ENCODE measurements at regions not wholly inside any gene's neighbourhood (a gene's known extent, or its start where the extent isn't known, plus 50 kb on each side); places are given as distances from the start of the nearest gene placed in this dataset.

DNA sequence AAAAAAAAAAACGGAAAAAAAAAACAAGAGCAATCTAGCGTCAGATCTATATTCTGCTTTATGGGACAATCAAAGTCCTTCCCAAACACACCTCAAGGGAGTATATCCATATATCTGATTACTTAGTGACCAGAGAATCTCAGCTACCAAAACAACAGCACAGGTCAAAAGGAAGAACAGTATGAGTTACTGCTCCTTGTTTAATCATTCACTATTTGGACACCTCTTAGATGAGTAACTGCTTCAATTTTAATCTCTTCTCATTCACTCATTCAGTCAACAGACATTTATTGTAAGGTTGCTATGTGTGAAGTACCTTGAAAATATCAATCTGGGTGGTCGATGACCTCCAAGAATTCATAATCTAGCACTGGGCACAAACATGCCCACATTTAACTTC, 193.2 kb downstream of the IRS2 start:
- WGBS (ENCODE audit: insufficient coverage) = no CpG with 5 or more reads among the region's 3 CpGs
- no peaks in the 10 kb centered on the region for H3K27me3 ChIP-seq (ENCODE audit: control insufficient read depth, insufficient read depth, low read length)
- DNase-seq (ENCODE audit: low read depth in 4 of 6, low spot score in 6 of 6) = no peak

DNA sequence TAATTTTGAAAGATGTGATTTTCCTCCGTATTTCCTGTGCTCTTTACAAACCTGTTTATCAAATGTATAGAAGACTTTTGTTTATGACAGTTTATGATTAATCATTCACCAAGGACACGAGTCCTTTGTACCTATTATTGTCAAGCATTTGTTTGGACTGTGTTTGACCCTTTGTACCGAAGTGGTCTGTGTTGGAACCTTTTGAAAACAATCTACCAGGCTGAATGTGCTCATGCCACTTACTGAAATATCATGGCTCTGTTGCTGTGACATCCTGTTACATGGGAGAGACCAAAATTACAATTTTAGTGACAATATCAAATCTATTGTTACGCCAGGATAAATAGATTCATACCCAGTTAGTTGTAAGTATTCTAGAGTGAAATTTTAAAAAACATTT, 193.6 kb downstream of the IRS2 start:
- H3K36me3 ChIP-seq (ENCODE audit: control insufficient read depth, insufficient read depth, low read length) = no peaks in the 10 kb centered on the region
- no peak overlapping the region for H3K4me3 ChIP-seq (ENCODE audit: low read depth, low read length)
- no peak overlapping the region for H3K27ac ChIP-seq (ENCODE audit: low read depth, low read length)
- H3K27me3 ChIP-seq (ENCODE audit: control insufficient read depth, insufficient read depth, low read length) = no peaks in the 10 kb centered on the region
- H3K4me1 ChIP-seq (ENCODE audit: control insufficient read depth, insufficient read depth, low read length) = no peaks in the 10 kb centered on the region
- no CpG with 5 or more reads among the region's 4 CpGs for WGBS (ENCODE audit: insufficient coverage)
- H3K9me3 ChIP-seq (ENCODE audit: control insufficient read depth, insufficient read depth, low read length) = no peaks in the 10 kb centered on the region
- DNase-seq (ENCODE audit: low read depth in 4 of 6, low spot score in 6 of 6) = no peak

More for the DNA sequence above, 193.2 kb downstream of the IRS2 start:
- Histone ChIP-seq H3K9me3 (ENCODE audit: control insufficient read depth, insufficient read depth, low read length) (no peaks in the 10 kb centered on the region), H3K4me1 (ENCODE audit: control insufficient read depth, insufficient read depth, low read length) (no peaks in the 10 kb centered on the region), H3K36me3 (ENCODE audit: control insufficient read depth, insufficient read depth, low read length) (no peaks in the 10 kb centered on the region), H3K4me3 (ENCODE audit: low read depth, low read length) (no peak overlapping the region), H3K27ac (ENCODE audit: low read depth, low read length) (no peak overlapping the region)

DNA sequence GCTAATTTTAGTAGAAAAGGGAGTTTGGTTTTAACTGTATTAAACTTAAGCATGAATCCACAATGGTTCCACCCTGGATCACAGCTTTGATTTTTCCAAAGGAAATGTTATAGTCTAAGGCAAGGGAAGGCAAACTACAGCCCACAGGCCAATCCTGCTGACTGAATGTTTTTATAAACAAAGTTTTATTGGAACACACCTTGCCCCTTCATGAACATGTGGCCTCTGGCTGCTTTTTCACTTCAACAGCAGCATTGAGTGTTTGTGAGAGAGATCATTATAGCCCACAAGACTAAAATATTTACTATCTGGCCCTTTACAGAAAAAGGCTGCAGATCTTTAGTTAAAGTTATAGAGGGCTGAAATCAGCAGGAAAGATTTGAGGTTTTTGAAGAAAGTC, 198.7 kb downstream of the IRS2 start:
- no peaks in the 10 kb centered on the region for H3K4me1 ChIP-seq (ENCODE audit: control insufficient read depth, insufficient read depth, low read length)
- H3K27ac ChIP-seq (ENCODE audit: low read depth, low read length) = no peak overlapping the region

DNA sequence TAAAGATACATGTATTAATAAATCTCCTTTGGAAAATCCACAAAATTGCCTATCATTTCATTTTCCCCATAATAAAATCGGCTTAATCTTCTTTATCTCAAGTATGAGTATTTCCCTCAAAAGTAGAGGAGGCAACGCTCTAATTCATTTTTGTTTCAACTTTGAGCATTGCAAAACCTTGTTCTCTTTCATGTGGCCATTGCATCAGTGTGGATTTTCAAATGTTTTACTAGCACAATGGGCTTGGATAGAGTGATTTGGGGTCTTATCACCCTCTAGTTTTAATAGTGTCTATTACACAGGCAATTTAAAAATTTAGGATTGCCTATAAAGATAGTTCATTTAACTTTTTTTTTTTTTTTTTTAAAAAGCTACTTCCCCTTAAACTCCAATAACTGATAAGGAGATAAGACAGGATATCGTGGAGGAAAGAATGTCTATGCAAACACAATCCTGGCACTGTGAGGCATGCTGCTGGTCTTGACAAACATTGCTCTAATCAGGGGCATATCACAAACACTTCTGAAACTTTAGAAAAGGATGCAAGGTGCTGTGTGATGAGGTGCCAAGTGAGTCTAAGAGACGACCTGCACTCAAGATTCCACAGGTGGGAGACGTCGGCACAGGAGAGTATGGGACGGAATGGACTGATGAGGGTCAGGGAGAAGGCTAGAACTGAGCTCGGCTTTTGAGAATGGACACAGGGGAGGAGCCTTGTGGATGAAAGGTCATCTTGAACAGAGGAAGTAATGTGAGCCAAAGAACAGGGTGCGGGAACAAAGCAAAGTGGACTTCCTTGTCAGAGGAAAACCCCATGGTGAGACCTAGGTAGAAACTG, 199.7 kb downstream of the IRS2 start:
- WGBS (ENCODE audit: insufficient coverage) = 85% methylated on average over 6 of the region's 9 CpGs
- Histone ChIP-seq H3K27me3 (ENCODE audit: control insufficient read depth, insufficient read depth, low read length) (no peaks in the 10 kb centered on the region), H3K36me3 (ENCODE audit: control insufficient read depth, insufficient read depth, low read length) (no peaks in the 10 kb centered on the region), H3K27ac (ENCODE audit: low read depth, low read length) (no peak overlapping the region), H3K4me1 (ENCODE audit: control insufficient read depth, insufficient read depth, low read length) (no peaks in the 10 kb centered on the region), H3K4me3 (ENCODE audit: low read depth, low read length) (no peak overlapping the region), H3K9me3 (ENCODE audit: control insufficient read depth, insufficient read depth, low read length) (no peaks in the 10 kb centered on the region)
- no peak for DNase-seq (ENCODE audit: low read depth in 4 of 6, low spot score in 6 of 6)

More for the DNA sequence above, 198.7 kb downstream of the IRS2 start:
- no peaks in the 10 kb centered on the region for H3K27me3 ChIP-seq (ENCODE audit: control insufficient read depth, insufficient read depth, low read length)
- H3K9me3 ChIP-seq (ENCODE audit: control insufficient read depth, insufficient read depth, low read length) = no peaks in the 10 kb centered on the region
- H3K36me3 ChIP-seq (ENCODE audit: control insufficient read depth, insufficient read depth, low read length) = no peaks in the 10 kb centered on the region
- H3K4me3 ChIP-seq (ENCODE audit: low read depth, low read length) = no peak overlapping the region
- no peak for DNase-seq (ENCODE audit: low read depth in 4 of 6, low spot score in 6 of 6)

DNA sequence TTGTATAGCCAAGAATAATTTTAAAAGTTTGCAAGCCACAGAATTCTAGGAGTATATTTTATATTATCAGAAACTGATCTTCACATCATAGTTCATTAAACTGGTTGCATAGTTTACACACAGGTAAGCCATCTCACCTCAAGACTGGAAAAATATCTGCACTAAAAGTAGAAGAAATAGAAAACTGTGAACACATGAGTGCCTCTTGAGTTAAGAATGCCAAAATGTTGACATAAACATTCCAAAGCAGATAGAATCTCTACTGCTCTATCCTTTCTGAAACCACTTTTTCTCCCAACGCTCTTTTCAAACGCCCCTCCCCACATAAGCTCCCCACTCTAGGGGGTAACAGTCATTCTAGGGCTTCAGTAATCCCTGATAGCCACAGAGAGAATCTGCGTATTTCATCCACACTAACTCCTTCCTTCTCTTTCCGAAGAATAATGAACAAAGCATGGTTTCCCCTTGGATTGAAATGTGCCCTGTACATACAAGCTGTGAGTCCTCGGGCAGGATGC, 201.5 kb downstream of the IRS2 start:
- Histone ChIP-seq H3K4me1 (ENCODE audit: control insufficient read depth, insufficient read depth, low read length) (no peaks in the 10 kb centered on the region), H3K4me3 (ENCODE audit: low read depth, low read length) (no peak overlapping the region), H3K9me3 (ENCODE audit: control insufficient read depth, insufficient read depth, low read length) (no peaks in the 10 kb centered on the region), H3K36me3 (ENCODE audit: control insufficient read depth, insufficient read depth, low read length) (no peaks in the 10 kb centered on the region), H3K27ac (ENCODE audit: low read depth, low read length) (no peak overlapping the region), H3K27me3 (ENCODE audit: control insufficient read depth, insufficient read depth, low read length) (no peaks in the 10 kb centered on the region)
- DNase-seq (ENCODE audit: low read depth in 4 of 6, low spot score in 6 of 6) = no peak
- 70% methylated on average over 4 of the region's 5 CpGs for WGBS (ENCODE audit: insufficient coverage)

DNA sequence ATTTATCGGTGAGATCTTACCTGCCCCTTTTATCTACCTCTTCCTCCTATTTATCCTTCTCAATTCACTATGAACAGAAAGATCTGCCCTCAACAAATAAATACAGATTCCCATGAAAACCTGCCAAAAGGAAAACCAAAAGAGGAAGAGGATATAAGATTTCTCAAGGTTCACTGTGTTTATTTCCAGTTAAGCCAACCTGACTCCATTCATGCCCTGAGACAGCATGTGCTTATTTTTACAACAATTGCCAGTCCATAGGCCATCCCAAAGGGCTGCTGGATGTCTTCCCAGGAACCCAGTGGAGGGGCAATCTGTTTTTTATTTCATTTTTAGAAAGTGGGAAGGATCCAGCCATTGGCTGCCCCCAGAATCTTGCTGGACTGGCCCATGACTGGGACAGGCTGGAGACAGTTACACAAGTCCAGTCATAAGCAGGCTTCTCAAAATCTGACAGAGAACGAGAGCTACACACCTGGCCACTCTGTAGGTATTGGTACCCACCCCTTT, 209.1 kb downstream of the IRS2 start:
- Histone ChIP-seq H3K27me3 (ENCODE audit: control insufficient read depth, insufficient read depth, low read length) (no peaks in the 10 kb centered on the region), H3K9me3 (ENCODE audit: control insufficient read depth, insufficient read depth, low read length) (no peaks in the 10 kb centered on the region), H3K4me1 (ENCODE audit: control insufficient read depth, insufficient read depth, low read length) (no peaks in the 10 kb centered on the region), H3K4me3 (ENCODE audit: low read depth, low read length) (no peak overlapping the region), H3K36me3 (ENCODE audit: control insufficient read depth, insufficient read depth, low read length) (no peaks in the 10 kb centered on the region), H3K27ac (ENCODE audit: low read depth, low read length) (no peak overlapping the region)
- DNase-seq (ENCODE audit: low read depth in 4 of 6, low spot score in 6 of 6) = no peak
- 100% methylated on average over 1 of the region's 2 CpGs for WGBS (ENCODE audit: insufficient coverage)

DNA sequence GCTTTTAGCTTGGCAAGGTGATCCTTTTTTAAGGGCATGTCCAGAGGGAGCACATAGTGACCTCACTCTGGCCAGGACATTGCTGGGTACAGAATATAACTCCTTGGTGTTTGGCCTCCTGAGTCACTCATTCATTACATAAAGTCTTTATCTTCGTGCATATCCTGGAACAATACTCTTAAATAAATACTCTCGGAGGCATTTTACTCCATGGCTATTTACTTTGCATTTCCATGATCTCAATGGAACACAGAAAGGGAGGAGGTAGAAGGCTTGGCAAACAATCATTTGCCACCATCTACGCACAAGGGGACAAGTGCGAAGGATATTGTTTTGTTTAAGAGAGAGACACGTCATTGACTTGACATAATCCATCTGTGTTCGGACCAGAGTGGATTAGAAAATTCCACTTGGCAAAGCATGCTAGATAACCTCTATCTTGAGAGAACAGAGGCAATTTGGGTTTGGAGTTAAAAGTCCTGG, 210.0 kb downstream of the IRS2 start:
- no peaks in the 10 kb centered on the region for H3K27me3 ChIP-seq (ENCODE audit: control insufficient read depth, insufficient read depth, low read length)
- H3K36me3 ChIP-seq (ENCODE audit: control insufficient read depth, insufficient read depth, low read length) = no peaks in the 10 kb centered on the region
- H3K9me3 ChIP-seq (ENCODE audit: control insufficient read depth, insufficient read depth, low read length) = no peaks in the 10 kb centered on the region
- 100% methylated on average over 1 of the region's 6 CpGs for WGBS (ENCODE audit: insufficient coverage)
- H3K4me1 ChIP-seq (ENCODE audit: control insufficient read depth, insufficient read depth, low read length) = no peaks in the 10 kb centered on the region
- DNase-seq (ENCODE audit: low read depth in 4 of 6, low spot score in 6 of 6) = no peak
- no peak overlapping the region for H3K4me3 ChIP-seq (ENCODE audit: low read depth, low read length)
- no peak overlapping the region for H3K27ac ChIP-seq (ENCODE audit: low read depth, low read length)

DNA sequence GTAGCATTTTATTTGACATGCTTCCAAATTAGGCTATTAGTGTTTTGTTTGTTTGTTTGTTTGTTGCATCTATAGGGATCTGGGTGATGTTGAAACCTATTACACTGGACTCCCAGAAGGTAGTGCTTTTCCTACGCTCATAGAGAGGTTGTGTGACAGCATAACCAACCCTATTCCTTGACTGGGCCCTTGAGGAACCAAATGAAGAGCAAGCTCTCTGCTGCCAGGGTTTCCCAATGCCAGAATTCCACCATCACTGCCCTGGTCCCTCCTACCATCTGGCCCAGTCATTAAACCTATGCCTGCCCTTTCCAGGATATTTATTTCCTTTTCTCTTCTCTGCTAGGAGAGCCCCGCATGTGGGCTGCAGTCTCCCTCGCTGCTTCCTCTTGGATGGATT, 210.6 kb downstream of the IRS2 start:
- Histone ChIP-seq H3K4me3 (ENCODE audit: low read depth, low read length) (no peak overlapping the region), H3K4me1 (ENCODE audit: control insufficient read depth, insufficient read depth, low read length) (no peaks in the 10 kb centered on the region), H3K9me3 (ENCODE audit: control insufficient read depth, insufficient read depth, low read length) (no peaks in the 10 kb centered on the region), H3K27ac (ENCODE audit: low read depth, low read length) (no peak overlapping the region), H3K36me3 (ENCODE audit: control insufficient read depth, insufficient read depth, low read length) (no peaks in the 10 kb centered on the region), H3K27me3 (ENCODE audit: control insufficient read depth, insufficient read depth, low read length) (no peaks in the 10 kb centered on the region)
- WGBS (ENCODE audit: insufficient coverage) = 100% methylated on average over 3 of the region's 3 CpGs
- DNase-seq (ENCODE audit: low read depth in 4 of 6, low spot score in 6 of 6) = no peak

DNA sequence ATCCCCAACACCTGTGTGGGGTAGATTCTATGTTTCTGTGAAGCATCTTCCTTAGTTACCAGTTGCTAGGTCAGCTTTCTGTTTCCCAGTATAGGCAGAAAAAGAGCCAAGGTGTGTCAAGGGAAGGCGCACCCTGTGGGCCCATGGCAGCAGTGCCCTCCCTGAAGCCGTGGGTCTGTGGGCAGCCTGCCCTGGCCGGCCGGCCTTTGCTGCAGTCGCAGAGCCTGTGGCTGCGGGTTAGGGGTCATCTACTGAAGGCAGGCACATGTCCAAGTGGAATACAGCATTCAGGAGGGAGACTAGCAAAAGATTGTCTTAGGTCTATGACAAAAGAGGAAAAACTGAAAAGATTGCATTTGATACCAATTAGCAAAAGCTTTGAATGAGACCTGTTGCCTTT, 214.0 kb downstream of the IRS2 start:
- no peak overlapping the region for H3K4me3 ChIP-seq (ENCODE audit: low read depth, low read length)
- H3K27ac ChIP-seq (ENCODE audit: low read depth, low read length) = no peak overlapping the region
- H3K27me3 ChIP-seq (ENCODE audit: control insufficient read depth, insufficient read depth, low read length) = no peaks in the 10 kb centered on the region
- no peaks in the 10 kb centered on the region for H3K36me3 ChIP-seq (ENCODE audit: control insufficient read depth, insufficient read depth, low read length)
- DNase-seq (ENCODE audit: low read depth in 4 of 6, low spot score in 6 of 6) = no peak
- 86% methylated on average over 6 of the region's 6 CpGs for WGBS (ENCODE audit: insufficient coverage)
- no peaks in the 10 kb centered on the region for H3K9me3 ChIP-seq (ENCODE audit: control insufficient read depth, insufficient read depth, low read length)
- no peaks in the 10 kb centered on the region for H3K4me1 ChIP-seq (ENCODE audit: control insufficient read depth, insufficient read depth, low read length)
